Neural progenitor cell (in vitro differentiated cells): ENCODE measurements at regions not wholly inside any gene's neighbourhood (a gene's known extent, or its start where the extent isn't known, plus 50 kb on each side); places are given as distances from the start of the nearest gene placed in this dataset.

ENCODE experiments used
- CTCF ChIP-seq: fragments of 200-600 bp; sonication (generic); IDR thresholded peaks from 2 replicates; pipeline ENCODE4 v1.5.1; 2017; ENCODE audit warnings: antibody characterized with exemption, mild to moderate bottlenecking
- EZH2 ChIP-seq: fragments of 200-600 bp; sonication (generic); IDR thresholded peaks from 2 replicates; pipeline ENCODE4 v1.6.1; 2017; ENCODE audit warnings: antibody characterized with exemption, mild to moderate bottlenecking, moderate library complexity

GRCh38 chr15:46270481-46271147 lies 635.8 kb downstream of the SQOR start:
- TF ChIP-seq CTCF: no peak
- TF ChIP-seq EZH2: no peak
